ENCODE measurements at regions not wholly inside any gene's neighbourhood (a gene's known extent, or its start where the extent isn't known, plus 50 kb on each side); places are given as distances from the start of the nearest gene placed in this dataset.

DNA sequence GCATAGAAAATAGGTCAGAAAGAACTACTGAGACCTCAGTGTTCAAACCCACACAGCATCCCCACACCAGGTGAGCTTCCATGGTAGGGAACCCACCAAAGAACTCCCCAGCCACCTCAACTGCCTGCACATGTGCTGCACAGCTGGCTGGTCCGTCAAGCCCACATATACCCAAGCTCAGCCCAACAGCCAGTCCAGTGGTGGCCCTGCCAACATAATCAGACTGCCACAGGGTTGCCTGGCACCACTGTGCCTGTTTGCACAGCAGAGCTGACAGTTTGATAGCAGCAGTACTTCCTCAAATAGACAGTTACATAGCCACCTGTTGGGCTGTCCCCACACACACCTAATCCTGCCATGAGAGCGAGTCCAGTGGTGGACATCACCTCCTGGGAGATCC, 283.3 kb upstream of the PRMT6 start:
- Histone ChIP-seq H3K27ac (no peak overlapping the region), H3K36me3 (no peaks in the 10 kb centered on the region), H3K9me3 (ENCODE audit: low read depth) (peaks cover 3% of the 10 kb centered on the region), H3K4me3 (no peak overlapping the region), H3K4me1 (ENCODE audit: low read depth) (peaks cover 9% of the 10 kb centered on the region), H3K27me3 (no peaks in the 10 kb centered on the region)
- DNase-seq (ENCODE audit: low read depth in 1 of 2, low spot score in 1 of 2), result no peak
- TF ChIP-seq, protein P1, sequence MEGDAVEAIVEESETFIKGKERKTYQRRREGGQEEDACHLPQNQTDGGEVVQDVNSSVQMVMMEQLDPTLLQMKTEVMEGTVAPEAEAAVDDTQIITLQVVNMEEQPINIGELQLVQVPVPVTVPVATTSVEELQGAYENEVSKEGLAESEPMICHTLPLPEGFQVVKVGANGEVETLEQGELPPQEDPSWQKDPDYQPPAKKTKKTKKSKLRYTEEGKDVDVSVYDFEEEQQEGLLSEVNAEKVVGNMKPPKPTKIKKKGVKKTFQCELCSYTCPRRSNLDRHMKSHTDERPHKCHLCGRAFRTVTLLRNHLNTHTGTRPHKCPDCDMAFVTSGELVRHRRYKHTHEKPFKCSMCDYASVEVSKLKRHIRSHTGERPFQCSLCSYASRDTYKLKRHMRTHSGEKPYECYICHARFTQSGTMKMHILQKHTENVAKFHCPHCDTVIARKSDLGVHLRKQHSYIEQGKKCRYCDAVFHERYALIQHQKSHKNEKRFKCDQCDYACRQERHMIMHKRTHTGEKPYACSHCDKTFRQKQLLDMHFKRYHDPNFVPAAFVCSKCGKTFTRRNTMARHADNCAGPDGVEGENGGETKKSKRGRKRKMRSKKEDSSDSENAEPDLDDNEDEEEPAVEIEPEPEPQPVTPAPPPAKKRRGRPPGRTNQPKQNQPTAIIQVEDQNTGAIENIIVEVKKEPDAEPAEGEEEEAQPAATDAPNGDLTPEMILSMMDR (IDR thresholded peaks at IDR 0.05; ENCODE audit: low read depth, low read length), result no peak

DNA sequence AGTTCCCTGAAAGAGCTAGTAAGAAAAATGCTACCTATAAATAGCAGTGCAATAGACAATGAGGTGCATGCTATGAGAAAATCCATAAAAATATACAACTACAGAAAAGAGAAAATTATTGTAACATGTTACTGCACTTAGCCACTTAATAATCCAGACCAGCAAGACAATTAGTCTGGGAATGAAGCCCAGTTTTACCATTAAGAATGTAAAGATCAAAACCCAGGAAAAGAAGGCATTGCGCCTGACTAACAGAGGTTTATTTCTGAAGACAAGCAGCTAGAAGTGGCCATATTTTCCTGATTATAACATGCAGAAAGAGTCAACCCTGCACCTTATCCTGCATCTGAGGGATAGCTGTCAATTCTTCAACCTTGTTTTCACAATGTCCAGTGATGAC, 276.4 kb upstream of the PRMT6 start:
- no peak overlapping the region for H3K4me3 ChIP-seq
- TF ChIP-seq, protein P1 (IDR thresholded peaks at IDR 0.05; ENCODE audit: low read depth, low read length), result no peak
- H3K9me3 ChIP-seq (ENCODE audit: low read depth), result no peaks in the 10 kb centered on the region
- H3K4me1 ChIP-seq (ENCODE audit: low read depth), result no peaks in the 10 kb centered on the region
- H3K27me3 ChIP-seq, result no peaks in the 10 kb centered on the region
- no peak for DNase-seq (ENCODE audit: low read depth in 1 of 2, low spot score in 1 of 2)
- H3K27ac ChIP-seq, result no peak overlapping the region
- no peaks in the 10 kb centered on the region for H3K36me3 ChIP-seq

DNA sequence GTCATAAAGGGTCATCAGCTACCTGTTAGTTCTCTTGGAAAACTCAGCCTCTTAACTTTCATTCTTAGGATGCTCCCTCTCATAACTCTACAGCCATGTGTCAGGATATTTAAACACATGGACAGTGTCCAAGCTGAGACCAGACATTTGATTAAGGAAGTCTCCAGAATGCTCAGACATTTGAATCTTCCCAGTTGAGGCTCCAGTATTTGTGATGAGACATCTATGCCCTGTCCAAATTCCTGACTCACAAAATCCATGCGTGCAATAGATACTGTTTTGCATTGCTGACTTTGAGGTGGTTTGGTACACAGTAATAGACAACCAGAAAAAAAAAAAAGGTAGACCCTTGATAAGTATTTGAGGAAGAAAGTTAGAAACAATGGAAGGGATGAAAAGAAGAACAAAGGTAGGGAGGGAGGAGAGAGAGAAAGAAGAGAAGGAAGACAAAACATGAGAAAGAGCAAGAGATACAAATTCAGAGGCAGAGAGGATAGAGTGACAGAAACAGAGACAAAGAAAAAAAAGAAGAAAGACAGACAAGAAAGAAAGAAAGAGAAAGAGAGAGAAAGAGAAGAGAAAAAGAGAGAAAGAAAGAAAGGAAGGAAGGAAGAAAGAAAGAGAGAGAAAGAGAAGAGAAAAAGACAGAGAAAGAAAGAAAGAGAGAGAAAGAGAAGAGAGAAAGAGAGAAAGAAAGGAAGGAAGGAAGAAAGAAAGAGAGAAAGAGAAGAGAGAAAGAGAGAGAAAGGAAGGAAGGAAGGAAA, 275.5 kb upstream of the PRMT6 start:
- Histone ChIP-seq H3K4me1 (ENCODE audit: low read depth) (no peaks in the 10 kb centered on the region), H3K9me3 (ENCODE audit: low read depth) (no peaks in the 10 kb centered on the region), H3K4me3 (no peak overlapping the region), H3K36me3 (no peaks in the 10 kb centered on the region), H3K27me3 (no peaks in the 10 kb centered on the region), H3K27ac (no peak overlapping the region)
- TF ChIP-seq, protein P1 (IDR thresholded peaks at IDR 0.05; ENCODE audit: low read depth, low read length), result no peak
- DNase-seq (ENCODE audit: low read depth in 1 of 2, low spot score in 1 of 2), result no peak

DNA sequence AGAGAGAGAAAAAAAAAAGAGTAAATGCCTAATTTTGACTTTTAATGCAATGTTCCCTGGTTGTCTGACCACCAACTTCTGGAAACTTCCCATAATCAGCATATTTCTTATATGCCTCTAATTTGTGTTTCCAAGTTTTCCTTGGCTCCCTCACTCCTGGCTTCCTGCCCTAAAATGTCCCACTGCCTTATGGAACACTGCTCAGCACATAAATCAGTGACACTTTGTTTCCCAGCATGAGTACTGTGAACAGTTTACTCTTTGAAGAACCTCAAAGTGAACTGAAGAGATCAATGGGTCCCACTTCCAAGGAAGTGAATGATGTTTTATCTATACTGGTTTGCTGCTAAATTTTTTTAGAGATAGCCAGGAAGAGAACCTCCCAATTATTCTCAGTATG, 271.3 kb upstream of the PRMT6 start:
- DNase-seq (ENCODE audit: low read depth in 1 of 2, low spot score in 1 of 2), result peak in 1 of 2 donors; percentile 3
- TF ChIP-seq, protein P1 (IDR thresholded peaks at IDR 0.05; ENCODE audit: low read depth, low read length), result no peak
- no peaks in the 10 kb centered on the region for H3K36me3 ChIP-seq
- no peaks in the 10 kb centered on the region for H3K4me1 ChIP-seq (ENCODE audit: low read depth)
- H3K27ac ChIP-seq, result no peak overlapping the region
- H3K4me3 ChIP-seq, result no peak overlapping the region
- H3K27me3 ChIP-seq, result no peaks in the 10 kb centered on the region
- H3K9me3 ChIP-seq (ENCODE audit: low read depth), result no peaks in the 10 kb centered on the region

DNA sequence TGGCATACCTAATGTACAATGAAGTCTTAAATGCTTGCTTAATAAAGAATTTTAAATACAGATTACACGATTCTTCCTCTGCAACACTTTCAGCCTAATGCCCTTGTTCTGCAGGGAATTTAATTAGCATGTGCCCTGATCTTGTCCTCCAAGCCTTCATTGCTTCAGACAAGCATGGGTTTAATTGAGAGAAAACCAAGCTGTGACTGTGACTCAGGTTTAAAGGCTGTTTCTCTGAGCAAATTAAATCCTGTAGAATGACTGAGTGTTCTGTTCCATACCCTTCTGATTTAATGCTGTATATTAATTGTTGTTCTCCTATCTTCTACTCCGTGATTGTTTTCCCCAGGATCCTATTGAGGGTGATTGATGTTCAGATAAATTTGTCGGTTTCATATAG, 269.0 kb upstream of the PRMT6 start:
- no peaks in the 10 kb centered on the region for H3K27me3 ChIP-seq
- H3K9me3 ChIP-seq (ENCODE audit: low read depth), result no peaks in the 10 kb centered on the region
- no peak for DNase-seq (ENCODE audit: low read depth in 1 of 2, low spot score in 1 of 2)

More for the DNA sequence above, 269.0 kb upstream of the PRMT6 start:
- TF ChIP-seq, protein P1 (IDR thresholded peaks at IDR 0.05; ENCODE audit: low read depth, low read length), result no peak
- no peak overlapping the region for H3K27ac ChIP-seq
- H3K4me3 ChIP-seq, result no peak overlapping the region
- H3K4me1 ChIP-seq (ENCODE audit: low read depth), result no peaks in the 10 kb centered on the region
- no peaks in the 10 kb centered on the region for H3K36me3 ChIP-seq

Measured in cardiac muscle cell (in vitro differentiated cells and primary cell).